ENCODE measurements at regions not wholly inside any gene's neighbourhood (a gene's known extent, or its start where the extent isn't known, plus 50 kb on each side); places are given as distances from the start of the nearest gene placed in this dataset.

- H3K9ac ChIP-seq (ENCODE audit: low read length): no peak overlapping the region
- H3K9me3 ChIP-seq (ENCODE audit: control insufficient read depth, low read depth, low read length): no peaks in the 10 kb centered on the region
- no peak overlapping the region for H3K27ac ChIP-seq (ENCODE audit: low read length)
- peaks cover 4% of the 10 kb centered on the region for H3K4me1 ChIP-seq (ENCODE audit: control insufficient read depth, low read depth, low read length)
- no peaks in the 10 kb centered on the region for H3K36me3 ChIP-seq (ENCODE audit: control insufficient read depth, low read depth, low read length)
- no peak overlapping the region for H3K4me3 ChIP-seq (ENCODE audit: low read length)
- no peaks in the 10 kb centered on the region for H3K27me3 ChIP-seq (ENCODE audit: control insufficient read depth, insufficient read depth, low read length)
Measured at GRCh38 chr20:12644461-12644860, 364.3 kb upstream of the SPTLC3 start.

- H3K9me3 ChIP-seq (ENCODE audit: control insufficient read depth, low read depth, low read length): no peaks in the 10 kb centered on the region
- peaks cover 4% of the 10 kb centered on the region for H3K4me1 ChIP-seq (ENCODE audit: control insufficient read depth, low read depth, low read length)
- H3K4me3 ChIP-seq (ENCODE audit: low read length): no peak overlapping the region
- H3K36me3 ChIP-seq (ENCODE audit: control insufficient read depth, low read depth, low read length): no peaks in the 10 kb centered on the region
- H3K27me3 ChIP-seq (ENCODE audit: control insufficient read depth, insufficient read depth, low read length): no peaks in the 10 kb centered on the region
- no peak overlapping the region for H3K9ac ChIP-seq (ENCODE audit: low read length)
- no peak overlapping the region for H3K27ac ChIP-seq (ENCODE audit: low read length)
Measured at GRCh38 chr20:12649234-12649633, 359.5 kb upstream of the SPTLC3 start.

- peaks cover 4% of the 10 kb centered on the region for H3K4me1 ChIP-seq (ENCODE audit: control insufficient read depth, low read depth, low read length)
- no peaks in the 10 kb centered on the region for H3K36me3 ChIP-seq (ENCODE audit: control insufficient read depth, low read depth, low read length)
- no peaks in the 10 kb centered on the region for H3K27me3 ChIP-seq (ENCODE audit: control insufficient read depth, insufficient read depth, low read length)
- H3K9me3 ChIP-seq (ENCODE audit: control insufficient read depth, low read depth, low read length): no peaks in the 10 kb centered on the region
- no peak overlapping the region for H3K9ac ChIP-seq (ENCODE audit: low read length)
- no peak overlapping the region for H3K4me3 ChIP-seq (ENCODE audit: low read length)
- no peak overlapping the region for H3K27ac ChIP-seq (ENCODE audit: low read length)
Measured at GRCh38 chr20:12653642-12654041, 355.1 kb upstream of the SPTLC3 start.

- Histone ChIP-seq H3K9me3 (ENCODE audit: control insufficient read depth, low read depth, low read length) (no peaks in the 10 kb centered on the region), H3K36me3 (ENCODE audit: control insufficient read depth, low read depth, low read length) (no peaks in the 10 kb centered on the region), H3K9ac (ENCODE audit: low read length) (no peak overlapping the region), H3K27ac (ENCODE audit: low read length) (no peak overlapping the region), H3K4me3 (ENCODE audit: low read length) (no peak overlapping the region), H3K4me1 (ENCODE audit: control insufficient read depth, low read depth, low read length) (no peaks in the 10 kb centered on the region), H3K27me3 (ENCODE audit: control insufficient read depth, insufficient read depth, low read length) (no peaks in the 10 kb centered on the region)
Measured at GRCh38 chr20:12659942-12660341, 348.8 kb upstream of the SPTLC3 start.

GRCh38 chr20:12660918-12661317 lies 347.9 kb upstream of the SPTLC3 start:
- H3K4me3 ChIP-seq (ENCODE audit: low read length): no peak overlapping the region
- no peaks in the 10 kb centered on the region for H3K36me3 ChIP-seq (ENCODE audit: control insufficient read depth, low read depth, low read length)
- H3K27me3 ChIP-seq (ENCODE audit: control insufficient read depth, insufficient read depth, low read length): no peaks in the 10 kb centered on the region
- H3K4me1 ChIP-seq (ENCODE audit: control insufficient read depth, low read depth, low read length): no peaks in the 10 kb centered on the region
- H3K27ac ChIP-seq (ENCODE audit: low read length): no peak overlapping the region
- no peak overlapping the region for H3K9ac ChIP-seq (ENCODE audit: low read length)
- no peaks in the 10 kb centered on the region for H3K9me3 ChIP-seq (ENCODE audit: control insufficient read depth, low read depth, low read length)

GRCh38 chr20:12670301-12670700 lies 338.5 kb upstream of the SPTLC3 start:
- Histone ChIP-seq H3K27ac (ENCODE audit: low read length) (no peak overlapping the region), H3K4me1 (ENCODE audit: control insufficient read depth, low read depth, low read length) (no peaks in the 10 kb centered on the region), H3K9ac (ENCODE audit: low read length) (no peak overlapping the region), H3K36me3 (ENCODE audit: control insufficient read depth, low read depth, low read length) (no peaks in the 10 kb centered on the region), H3K9me3 (ENCODE audit: control insufficient read depth, low read depth, low read length) (no peaks in the 10 kb centered on the region), H3K27me3 (ENCODE audit: control insufficient read depth, insufficient read depth, low read length) (no peaks in the 10 kb centered on the region), H3K4me3 (ENCODE audit: low read length) (no peak overlapping the region)

- Histone ChIP-seq H3K4me3 (ENCODE audit: low read length) (no peak overlapping the region), H3K36me3 (ENCODE audit: control insufficient read depth, low read depth, low read length) (no peaks in the 10 kb centered on the region), H3K9ac (ENCODE audit: low read length) (no peak overlapping the region), H3K9me3 (ENCODE audit: control insufficient read depth, low read depth, low read length) (no peaks in the 10 kb centered on the region), H3K27ac (ENCODE audit: low read length) (no peak overlapping the region), H3K27me3 (ENCODE audit: control insufficient read depth, insufficient read depth, low read length) (no peaks in the 10 kb centered on the region), H3K4me1 (ENCODE audit: control insufficient read depth, low read depth, low read length) (no peaks in the 10 kb centered on the region)
Measured at GRCh38 chr20:12673352-12673751, 335.4 kb upstream of the SPTLC3 start.

- no peaks in the 10 kb centered on the region for H3K9me3 ChIP-seq (ENCODE audit: control insufficient read depth, low read depth, low read length)
- H3K4me1 ChIP-seq (ENCODE audit: control insufficient read depth, low read depth, low read length): no peaks in the 10 kb centered on the region
- H3K4me3 ChIP-seq (ENCODE audit: low read length): no peak overlapping the region
- no peak overlapping the region for H3K9ac ChIP-seq (ENCODE audit: low read length)
- no peaks in the 10 kb centered on the region for H3K36me3 ChIP-seq (ENCODE audit: control insufficient read depth, low read depth, low read length)
- no peaks in the 10 kb centered on the region for H3K27me3 ChIP-seq (ENCODE audit: control insufficient read depth, insufficient read depth, low read length)
- H3K27ac ChIP-seq (ENCODE audit: low read length): no peak overlapping the region
Measured at GRCh38 chr20:12677925-12678324, 330.8 kb upstream of the SPTLC3 start.

GRCh38 chr20:12679447-12679846 lies 329.3 kb upstream of the SPTLC3 start:
- Histone ChIP-seq H3K9ac (ENCODE audit: low read length) (no peak overlapping the region), H3K36me3 (ENCODE audit: control insufficient read depth, low read depth, low read length) (no peaks in the 10 kb centered on the region), H3K4me1 (ENCODE audit: control insufficient read depth, low read depth, low read length) (no peaks in the 10 kb centered on the region), H3K4me3 (ENCODE audit: low read length) (no peak overlapping the region), H3K27ac (ENCODE audit: low read length) (no peak overlapping the region), H3K27me3 (ENCODE audit: control insufficient read depth, insufficient read depth, low read length) (no peaks in the 10 kb centered on the region), H3K9me3 (ENCODE audit: control insufficient read depth, low read depth, low read length) (no peaks in the 10 kb centered on the region)

- no peak overlapping the region for H3K4me3 ChIP-seq (ENCODE audit: low read length)
- no peak overlapping the region for H3K27ac ChIP-seq (ENCODE audit: low read length)
- no peaks in the 10 kb centered on the region for H3K9me3 ChIP-seq (ENCODE audit: control insufficient read depth, low read depth, low read length)
- H3K27me3 ChIP-seq (ENCODE audit: control insufficient read depth, insufficient read depth, low read length): no peaks in the 10 kb centered on the region
- no peaks in the 10 kb centered on the region for H3K4me1 ChIP-seq (ENCODE audit: control insufficient read depth, low read depth, low read length)
- H3K36me3 ChIP-seq (ENCODE audit: control insufficient read depth, low read depth, low read length): no peaks in the 10 kb centered on the region
- H3K9ac ChIP-seq (ENCODE audit: low read length): no peak overlapping the region
Measured at GRCh38 chr20:12682613-12683012, 326.2 kb upstream of the SPTLC3 start.

GRCh38 chr20:12687476-12687875 lies 321.3 kb upstream of the SPTLC3 start:
- H3K27ac ChIP-seq (ENCODE audit: low read length): no peak overlapping the region
- H3K36me3 ChIP-seq (ENCODE audit: control insufficient read depth, low read depth, low read length): no peaks in the 10 kb centered on the region
- H3K27me3 ChIP-seq (ENCODE audit: control insufficient read depth, insufficient read depth, low read length): no peaks in the 10 kb centered on the region
- no peaks in the 10 kb centered on the region for H3K4me1 ChIP-seq (ENCODE audit: control insufficient read depth, low read depth, low read length)
- H3K9me3 ChIP-seq (ENCODE audit: control insufficient read depth, low read depth, low read length): no peaks in the 10 kb centered on the region
- no peak overlapping the region for H3K4me3 ChIP-seq (ENCODE audit: low read length)
- no peak overlapping the region for H3K9ac ChIP-seq (ENCODE audit: low read length)

GRCh38 chr20:12695937-12696336 lies 312.8 kb upstream of the SPTLC3 start:
- Histone ChIP-seq H3K9me3 (ENCODE audit: control insufficient read depth, low read depth, low read length) (no peaks in the 10 kb centered on the region), H3K4me3 (ENCODE audit: low read length) (no peak overlapping the region), H3K27ac (ENCODE audit: low read length) (no peak overlapping the region), H3K9ac (ENCODE audit: low read length) (no peak overlapping the region), H3K4me1 (ENCODE audit: control insufficient read depth, low read depth, low read length) (peaks cover 4% of the 10 kb centered on the region), H3K36me3 (ENCODE audit: control insufficient read depth, low read depth, low read length) (no peaks in the 10 kb centered on the region), H3K27me3 (ENCODE audit: control insufficient read depth, insufficient read depth, low read length) (no peaks in the 10 kb centered on the region)
